ENCODE measurements at regions not wholly inside any gene's neighbourhood (a gene's known extent, or its start where the extent isn't known, plus 50 kb on each side); places are given as distances from the start of the nearest gene placed in this dataset.

GRCh38 chr11:130765406-130765805 lies 150.9 kb downstream of the SNX19 start:
- no peak for TF ChIP-seq CTCF (IDR thresholded peaks at IDR 0.05)
- TF ChIP-seq POLR2A (IDR thresholded peaks at IDR 0.05) = no peak
